ENCODE measurements at regions not wholly inside any gene's neighbourhood (a gene's known extent, or its start where the extent isn't known, plus 50 kb on each side); places are given as distances from the start of the nearest gene placed in this dataset.
A peak's percentile ranks its signal among the peaks of the same experiment; 100 is the strongest.

- H3K4me1 ChIP-seq: no peaks in the 10 kb centered on the region
- DNase-seq: no peak
- no peak for TF ChIP-seq CTCF (IDR thresholded peaks at IDR 0.05)
Measured at GRCh38 chr2:10187661-10188060, 65.1 kb downstream of the RRM2 start.

GRCh38 chr2:10188211-10188610 lies 65.7 kb downstream of the RRM2 start:
- H3K36me3 ChIP-seq: no peaks in the 10 kb centered on the region
- no peaks in the 10 kb centered on the region for H3K4me1 ChIP-seq
- no peak for DNase-seq
- H3K4me3 ChIP-seq: no peak overlapping the region
- no peaks in the 10 kb centered on the region for H3K9me3 ChIP-seq
- peak; percentile 31 for TF ChIP-seq CTCF (IDR thresholded peaks at IDR 0.05)
- H3K9ac ChIP-seq (ENCODE audit: low read depth in 2 of 2, low read length in 2 of 2): no peak overlapping the region
- H3K27ac ChIP-seq: no peak overlapping the region
- intact Hi-C loops (cut with DNase I): no loop called here
- H3K27me3 ChIP-seq: no peaks in the 10 kb centered on the region

More at GRCh38 chr2:10187661-10188060, 65.1 kb downstream of the RRM2 start:
- H3K9me3 ChIP-seq: no peaks in the 10 kb centered on the region
- H3K27ac ChIP-seq: no peak overlapping the region
- H3K9ac ChIP-seq (ENCODE audit: low read depth in 2 of 2, low read length in 2 of 2): no peak overlapping the region
- no peaks in the 10 kb centered on the region for H3K27me3 ChIP-seq
- H3K36me3 ChIP-seq: no peaks in the 10 kb centered on the region
- no peak overlapping the region for H3K4me3 ChIP-seq
- intact Hi-C loops (cut with DNase I): no loop called here

- no peak for DNase-seq
- H3K4me1 ChIP-seq: no peaks in the 10 kb centered on the region
- no peak overlapping the region for H3K27ac ChIP-seq
- TF ChIP-seq CTCF (IDR thresholded peaks at IDR 0.05): no peak
- H3K27me3 ChIP-seq: no peaks in the 10 kb centered on the region
- H3K36me3 ChIP-seq: no peaks in the 10 kb centered on the region
- intact Hi-C loops (cut with DNase I): no loop called here
- H3K4me3 ChIP-seq: no peak overlapping the region
- no peaks in the 10 kb centered on the region for H3K9me3 ChIP-seq
- no peak overlapping the region for H3K9ac ChIP-seq (ENCODE audit: low read depth in 2 of 2, low read length in 2 of 2)
Measured at GRCh38 chr2:10188729-10189305, 66.3 kb downstream of the RRM2 start.

GRCh38 chr2:10190255-10190654 lies 67.7 kb downstream of the RRM2 start:
- H3K4me3 ChIP-seq: no peak overlapping the region
- H3K9ac ChIP-seq (ENCODE audit: low read depth in 2 of 2, low read length in 2 of 2): no peak overlapping the region
- TF ChIP-seq CTCF (IDR thresholded peaks at IDR 0.05): no peak
- H3K4me1 ChIP-seq: no peaks in the 10 kb centered on the region
- H3K27ac ChIP-seq: no peak overlapping the region
- no peaks in the 10 kb centered on the region for H3K9me3 ChIP-seq
- intact Hi-C loops (cut with DNase I): no loop called here
- DNase-seq: no peak
- H3K36me3 ChIP-seq: no peaks in the 10 kb centered on the region
- no peaks in the 10 kb centered on the region for H3K27me3 ChIP-seq

- H3K4me3 ChIP-seq: no peak overlapping the region
- no peak overlapping the region for H3K9ac ChIP-seq (ENCODE audit: low read depth in 2 of 2, low read length in 2 of 2)
- no peak for TF ChIP-seq CTCF (IDR thresholded peaks at IDR 0.05)
- no peaks in the 10 kb centered on the region for H3K9me3 ChIP-seq
- DNase-seq: no peak
- no peaks in the 10 kb centered on the region for H3K36me3 ChIP-seq
- no peak overlapping the region for H3K27ac ChIP-seq
- H3K4me1 ChIP-seq: no peaks in the 10 kb centered on the region
- intact Hi-C loops (cut with DNase I): no loop called here
- H3K27me3 ChIP-seq: no peaks in the 10 kb centered on the region
Measured at GRCh38 chr2:10190737-10191532, 68.4 kb downstream of the RRM2 start.

Measured in colonic mucosa (tissue), 4 donors.